Left lung (tissue), 4 donors: ENCODE measurements at regions not wholly inside any gene's neighbourhood (a gene's known extent, or its start where the extent isn't known, plus 50 kb on each side); places are given as distances from the start of the nearest gene placed in this dataset.

ENCODE experiments used
- ATAC-seq: fragments of 200-7000 bp; cut with Tn5 transposase; one replicate; pipeline ENCODE4 v1.9.1; 2020; ENCODE audit warnings: moderate library complexity
- DNase-seq, 4 donors: peaks; one replicate each; pipeline ENCODE4 v3.0.0-alpha.2; 2013 to 2020
- H3K27ac ChIP-seq, 2 donors: fragments of 200-600 bp; sonication (generic) in 1 of 2; one replicate each; pipeline versions ENCODE4 v1.5.0 to v1.8.0; 2020 to 2021
- H3K27me3 ChIP-seq, 2 donors: fragments of 200-600 bp; sonication (generic) in 1 of 2; one replicate each; pipeline versions ENCODE4 v1.5.0 to v1.8.0; 2020 to 2021
- H3K36me3 ChIP-seq, 2 donors: fragments of 200-600 bp; sonication (generic) in 1 of 2; one replicate each; pipeline versions ENCODE4 v1.5.0 to v1.8.0; 2020 to 2021
- H3K4me1 ChIP-seq, 2 donors: fragments of 200-600 bp; one replicate each; pipeline ENCODE4 v1.8.0; 2021
- H3K4me3 ChIP-seq, 2 donors: fragments of 200-600 bp; sonication (generic) in 1 of 2; one replicate each; pipeline versions ENCODE4 v1.5.0 to v1.8.0; 2020 to 2021; ENCODE audit warnings: mild to moderate bottlenecking in 1 of 2
- H3K9me3 ChIP-seq, 2 donors: fragments of 200-600 bp; sonication (generic) in 1 of 2; one replicate each; pipeline versions ENCODE4 v1.5.0 to v1.8.0; 2020 to 2021
- intact Hi-C, 2 donors: fragments of 100-400 bp; cut with DNase I; formaldehyde crosslinking; loops; one replicate each; pipeline versions ENCODE4 v1.11.2 to v1.14.2; 2022
- TF ChIP-seq, protein P1 (sequence below), 2 donors: fragments of 200-600 bp; sonication (generic) in 1 of 2; IDR thresholded peaks; one replicate each; pipeline versions ENCODE4 v1.5.0 to v1.8.0; 2021; ENCODE audit warnings: antibody characterized with exemption in 2 of 2
- donor health status: DM: no; HTN: yes; CAD: no.
- donor health status: DM: no; HTN: no; CAD: no.

DNA sequence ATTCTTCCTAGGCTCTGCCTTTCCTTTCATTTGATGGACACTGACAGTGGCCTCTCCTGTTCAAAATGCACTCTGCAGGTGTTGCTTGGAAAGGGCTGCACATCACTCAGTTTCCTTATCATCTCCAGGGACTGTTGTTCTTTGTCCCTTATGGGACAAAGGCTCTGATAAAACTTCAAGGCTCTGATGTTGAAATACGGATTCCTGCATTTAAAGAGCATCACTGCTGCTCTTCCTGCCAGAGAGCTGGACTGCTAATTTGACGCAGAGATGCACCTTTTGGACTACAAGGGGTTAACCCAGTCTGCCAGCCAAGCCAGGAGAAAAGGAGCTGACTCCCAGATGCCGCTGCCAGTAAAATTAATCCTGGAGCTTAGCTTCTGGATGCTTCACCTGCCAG is 952.1 kb downstream of the DIAPH3 start:
- Histone ChIP-seq H3K4me1 (no peaks in the 10 kb centered on the region), H3K9me3 (no peaks in the 10 kb centered on the region), H3K4me3 (no peak overlapping the region), H3K27me3 (no peaks in the 10 kb centered on the region), H3K36me3 (no peaks in the 10 kb centered on the region), H3K27ac (no peak overlapping the region)
- TF ChIP-seq, protein P1, sequence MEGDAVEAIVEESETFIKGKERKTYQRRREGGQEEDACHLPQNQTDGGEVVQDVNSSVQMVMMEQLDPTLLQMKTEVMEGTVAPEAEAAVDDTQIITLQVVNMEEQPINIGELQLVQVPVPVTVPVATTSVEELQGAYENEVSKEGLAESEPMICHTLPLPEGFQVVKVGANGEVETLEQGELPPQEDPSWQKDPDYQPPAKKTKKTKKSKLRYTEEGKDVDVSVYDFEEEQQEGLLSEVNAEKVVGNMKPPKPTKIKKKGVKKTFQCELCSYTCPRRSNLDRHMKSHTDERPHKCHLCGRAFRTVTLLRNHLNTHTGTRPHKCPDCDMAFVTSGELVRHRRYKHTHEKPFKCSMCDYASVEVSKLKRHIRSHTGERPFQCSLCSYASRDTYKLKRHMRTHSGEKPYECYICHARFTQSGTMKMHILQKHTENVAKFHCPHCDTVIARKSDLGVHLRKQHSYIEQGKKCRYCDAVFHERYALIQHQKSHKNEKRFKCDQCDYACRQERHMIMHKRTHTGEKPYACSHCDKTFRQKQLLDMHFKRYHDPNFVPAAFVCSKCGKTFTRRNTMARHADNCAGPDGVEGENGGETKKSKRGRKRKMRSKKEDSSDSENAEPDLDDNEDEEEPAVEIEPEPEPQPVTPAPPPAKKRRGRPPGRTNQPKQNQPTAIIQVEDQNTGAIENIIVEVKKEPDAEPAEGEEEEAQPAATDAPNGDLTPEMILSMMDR (IDR thresholded peaks at IDR 0.05) = no peak
- ATAC-seq (no peak), DNase-seq (no peak)
- intact Hi-C loops = no loop called here

DNA sequence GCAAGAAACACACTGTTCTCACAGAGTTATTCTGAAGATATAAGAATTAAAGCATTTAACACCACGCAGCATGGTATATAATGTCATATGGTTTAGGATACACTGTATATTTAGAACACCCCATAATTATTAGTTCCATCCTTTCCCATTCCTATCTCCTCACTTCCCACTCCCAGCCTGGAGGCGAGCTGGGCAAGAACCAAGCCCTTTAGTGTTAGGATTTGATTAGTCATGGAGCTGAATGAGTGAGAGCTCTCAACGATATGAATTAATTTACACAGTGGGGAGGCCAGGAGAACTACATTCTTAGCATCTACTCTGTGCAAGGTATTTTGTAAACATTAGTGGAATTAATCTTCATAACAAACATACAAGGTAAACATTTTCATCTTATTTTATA is 934.3 kb downstream of the DIAPH3 start:
- no peak for DNase-seq
- ATAC-seq = no peak
- H3K9me3 ChIP-seq = no peaks in the 10 kb centered on the region
- H3K36me3 ChIP-seq = no peaks in the 10 kb centered on the region
- no peaks in the 10 kb centered on the region for H3K27me3 ChIP-seq
- intact Hi-C loops = no loop called here
- TF ChIP-seq, protein P1 (IDR thresholded peaks at IDR 0.05) = no peak
- no peak overlapping the region for H3K4me3 ChIP-seq
- no peaks in the 10 kb centered on the region for H3K4me1 ChIP-seq
- no peak overlapping the region for H3K27ac ChIP-seq

DNA sequence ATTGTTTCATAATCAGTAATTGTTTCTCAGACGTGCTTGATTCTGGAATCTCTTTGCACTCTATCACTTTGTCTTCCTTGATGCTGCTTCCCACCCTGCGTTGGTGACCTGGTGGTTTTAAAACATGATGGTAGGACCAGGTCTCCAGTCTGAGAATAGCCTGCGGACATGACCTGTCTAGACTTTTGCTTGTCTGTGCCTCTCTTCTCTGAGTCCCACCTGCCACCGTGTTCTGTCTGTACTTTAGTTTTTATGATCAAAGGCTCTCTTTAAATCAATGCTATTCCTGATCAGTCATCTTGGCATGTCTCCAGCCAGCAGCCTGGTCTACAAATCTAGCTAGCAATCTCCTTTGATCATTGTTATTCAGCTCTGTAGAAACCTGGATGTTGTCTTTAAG is 933.9 kb downstream of the DIAPH3 start:
- Histone ChIP-seq H3K27me3 (no peaks in the 10 kb centered on the region), H3K4me1 (no peaks in the 10 kb centered on the region), H3K4me3 (no peak overlapping the region), H3K27ac (no peak overlapping the region), H3K9me3 (no peaks in the 10 kb centered on the region), H3K36me3 (no peaks in the 10 kb centered on the region)
- ATAC-seq (no peak), DNase-seq (no peak)
- TF ChIP-seq, protein P1 (IDR thresholded peaks at IDR 0.05) = no peak
- intact Hi-C loops = no loop called here

DNA sequence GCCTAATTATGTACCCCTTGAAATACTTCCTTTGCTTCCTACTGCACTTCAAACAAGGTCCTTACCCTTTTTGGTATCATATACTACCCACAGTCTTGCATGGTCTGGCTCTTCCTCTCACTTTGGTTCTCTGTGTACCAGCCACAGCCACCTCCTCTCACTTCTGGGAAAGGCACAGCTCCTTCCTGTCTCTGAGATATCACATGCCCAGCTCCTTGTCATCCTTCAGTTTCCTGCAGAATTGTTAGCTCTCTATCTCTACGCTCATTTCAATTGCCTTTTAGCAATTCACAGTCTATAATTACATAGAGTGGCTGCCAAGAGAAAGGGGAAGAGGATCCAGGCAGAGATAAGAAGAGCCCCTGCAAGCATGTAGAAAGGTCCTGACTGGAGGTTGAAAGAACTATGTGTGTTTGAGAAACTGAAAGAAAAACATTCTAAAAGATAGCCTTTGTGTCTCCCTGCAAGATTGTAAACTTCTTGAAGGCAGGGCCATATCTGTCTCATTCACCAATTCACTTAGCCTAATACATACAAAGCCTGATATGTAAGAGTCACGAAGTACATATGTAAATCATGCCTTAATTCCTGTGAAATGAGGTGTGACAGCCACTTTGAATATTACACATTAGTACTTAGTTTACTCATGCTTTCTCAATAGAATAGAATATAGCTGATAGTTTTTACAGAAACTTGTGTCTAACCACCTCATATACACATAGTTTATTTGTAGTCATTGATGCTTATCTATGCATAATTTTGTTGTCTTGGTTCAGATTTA is 933.1 kb downstream of the DIAPH3 start:
- Histone ChIP-seq H3K4me1 (no peaks in the 10 kb centered on the region), H3K27ac (no peak overlapping the region), H3K27me3 (no peaks in the 10 kb centered on the region), H3K36me3 (no peaks in the 10 kb centered on the region), H3K9me3 (no peaks in the 10 kb centered on the region), H3K4me3 (no peak overlapping the region)
- intact Hi-C loops = no loop called here
- DNase-seq (no peak), ATAC-seq (no peak)
- TF ChIP-seq, protein P1 (IDR thresholded peaks at IDR 0.05) = no peak

DNA sequence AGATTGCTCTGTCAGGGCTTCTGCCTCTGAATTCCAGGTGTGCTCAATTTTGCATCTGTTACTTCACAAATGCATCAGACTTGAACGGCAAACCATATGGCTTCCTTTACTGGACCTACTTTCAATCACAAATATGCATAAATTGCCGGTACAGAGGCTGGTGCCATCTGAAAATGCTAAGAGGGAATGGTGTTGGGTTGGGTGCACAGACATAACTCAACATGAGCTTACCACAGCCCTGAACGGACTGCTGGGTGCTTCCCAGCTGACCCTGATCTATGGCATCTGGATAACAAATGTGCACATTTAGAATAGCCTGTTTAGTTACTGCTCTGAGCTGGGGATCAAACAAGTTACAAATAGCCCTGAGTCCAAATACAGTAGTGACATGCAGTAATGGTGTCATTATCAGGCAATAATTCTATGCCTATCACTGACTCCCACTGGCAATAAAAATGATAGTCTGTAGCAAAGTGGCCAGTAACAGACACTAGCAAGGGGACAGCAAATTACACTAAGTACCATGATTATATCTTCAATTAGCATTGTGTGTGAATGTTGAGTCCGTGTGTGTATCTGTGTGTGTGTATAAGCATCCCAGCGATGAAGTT is 927.3 kb downstream of the DIAPH3 start:
- no peak overlapping the region for H3K27ac ChIP-seq
- ATAC-seq (no peak), DNase-seq (no peak)
- no peaks in the 10 kb centered on the region for H3K4me1 ChIP-seq
- TF ChIP-seq, protein P1 (IDR thresholded peaks at IDR 0.05) = no peak
- no peaks in the 10 kb centered on the region for H3K27me3 ChIP-seq
- no peaks in the 10 kb centered on the region for H3K36me3 ChIP-seq
- no peak overlapping the region for H3K4me3 ChIP-seq
- no peaks in the 10 kb centered on the region for H3K9me3 ChIP-seq
- intact Hi-C loops = no loop called here
